Mammary epithelial cell (primary cell): ENCODE measurements at regions not wholly inside any gene's neighbourhood (a gene's known extent, or its start where the extent isn't known, plus 50 kb on each side); places are given as distances from the start of the nearest gene placed in this dataset.

Source experiments
- EZH2 ChIP-seq: IDR thresholded peaks from 2 replicates; pipeline ENCODE4 v1.6.1; 2012; ENCODE audit warnings: low read length, inconsistent platforms, borderline replicate concordance
- TF ChIP-seq, protein P1 (sequence below), 2 donors: IDR thresholded peaks in 1 of 2; conservative IDR thresholded peaks in 1 of 2; 2 replicates each; pipeline ENCODE4 v1.5.1; 2011 to 2012; ENCODE audit warnings: inconsistent platforms in 2 of 2, low read length in 2 of 2, mild to moderate bottlenecking in 2 of 2, control low read depth in 1 of 2, low read depth in 1 of 2; ENCODE audit not compliant: insufficient read depth in 1 of 2; ENCODE audit errors: extremely low read depth in 1 of 2

DNA sequence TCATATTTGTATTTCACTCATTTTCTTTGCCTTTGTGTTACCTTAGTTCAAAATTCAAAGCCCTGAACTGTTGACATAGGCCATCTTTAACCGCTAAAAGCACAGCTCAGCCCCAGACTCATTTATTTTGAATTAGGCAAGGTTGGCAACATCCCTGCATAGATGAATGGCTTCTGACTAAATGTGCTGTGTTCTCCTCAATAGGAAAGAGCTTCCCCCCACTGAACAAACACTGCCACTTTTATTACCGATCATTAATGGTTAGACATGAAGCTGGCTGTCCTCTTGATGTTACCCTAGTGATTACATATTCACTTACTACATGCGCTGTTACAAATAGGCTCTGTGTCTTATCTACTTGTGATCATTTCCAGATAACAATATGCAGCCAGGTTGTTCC lies 170.7 kb downstream of the ADCYAP1 start:
- TF ChIP-seq, protein P1, sequence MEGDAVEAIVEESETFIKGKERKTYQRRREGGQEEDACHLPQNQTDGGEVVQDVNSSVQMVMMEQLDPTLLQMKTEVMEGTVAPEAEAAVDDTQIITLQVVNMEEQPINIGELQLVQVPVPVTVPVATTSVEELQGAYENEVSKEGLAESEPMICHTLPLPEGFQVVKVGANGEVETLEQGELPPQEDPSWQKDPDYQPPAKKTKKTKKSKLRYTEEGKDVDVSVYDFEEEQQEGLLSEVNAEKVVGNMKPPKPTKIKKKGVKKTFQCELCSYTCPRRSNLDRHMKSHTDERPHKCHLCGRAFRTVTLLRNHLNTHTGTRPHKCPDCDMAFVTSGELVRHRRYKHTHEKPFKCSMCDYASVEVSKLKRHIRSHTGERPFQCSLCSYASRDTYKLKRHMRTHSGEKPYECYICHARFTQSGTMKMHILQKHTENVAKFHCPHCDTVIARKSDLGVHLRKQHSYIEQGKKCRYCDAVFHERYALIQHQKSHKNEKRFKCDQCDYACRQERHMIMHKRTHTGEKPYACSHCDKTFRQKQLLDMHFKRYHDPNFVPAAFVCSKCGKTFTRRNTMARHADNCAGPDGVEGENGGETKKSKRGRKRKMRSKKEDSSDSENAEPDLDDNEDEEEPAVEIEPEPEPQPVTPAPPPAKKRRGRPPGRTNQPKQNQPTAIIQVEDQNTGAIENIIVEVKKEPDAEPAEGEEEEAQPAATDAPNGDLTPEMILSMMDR (conservative IDR thresholded peaks at IDR 0.05 in 1 of 2, IDR thresholded peaks at IDR 0.05 in 1 of 2; ENCODE audit: extremely low read depth in 1 of 2, insufficient read depth in 1 of 2, low read depth in 1 of 2, low read length in 2 of 2), result no peak
- no peak for TF ChIP-seq EZH2
